WTC11 (cell line): ENCODE measurements at regions not wholly inside any gene's neighbourhood (a gene's known extent, or its start where the extent isn't known, plus 50 kb on each side); places are given as distances from the start of the nearest gene placed in this dataset.

ENCODE experiments used
- ATAC-seq: fragments of 200-7000 bp; cut with Tn5 transposase; 2 replicates; pipeline ENCODE4 v1.10.0; 2021; ENCODE audit warnings: mild to moderate bottlenecking, moderate library complexity
- CTCF ChIA-PET: fragments of 300-600 bp; sonication (Branson Sonifier 250); formaldehyde crosslinking; loops from one replicate; lab custom pipeline; 2021; ENCODE audit warnings: antibody characterized with exemption; lab: Charles Lee
- POLR2A ChIA-PET: fragments of 350-600 bp; sonication (Branson Sonifier 250); formaldehyde crosslinking; loops from one replicate; lab custom pipeline; 2021; ENCODE audit warnings: antibody characterized with exemption; lab: Charles Lee
- DNase-seq: peaks from one replicate; pipeline ENCODE4 v3.0.0; 2021; ENCODE audit warnings: low spot score
- H3K27ac Mint-ChIP-seq: 2 replicates; pipeline ENCODE4 v1.8.0; 2021; ENCODE audit warnings: mixed read lengths
- H3K27me3 Mint-ChIP-seq: 2 replicates; pipeline ENCODE4 v1.8.0; 2021; ENCODE audit warnings: low read depth, mild to moderate bottlenecking, moderate library complexity, mixed read lengths
- H3K36me3 Mint-ChIP-seq: 2 replicates; pipeline ENCODE4 v1.8.0; 2021; ENCODE audit warnings: mixed read lengths
- H3K4me1 Mint-ChIP-seq: 2 replicates; pipeline ENCODE4 v1.8.0; 2022; ENCODE audit warnings: mixed read lengths
- H3K4me3 Mint-ChIP-seq: 2 replicates; pipeline ENCODE4 v1.8.0; 2021; ENCODE audit warnings: mild to moderate bottlenecking, moderate library complexity, mixed read lengths
- H3K9me3 Mint-ChIP-seq: 2 replicates; pipeline ENCODE4 v1.8.0; 2021; ENCODE audit warnings: mixed read lengths
- ELF4 ChIP-seq: sonication (generic); formaldehyde crosslinking; IDR thresholded peaks from 2 replicates; pipeline ENCODE4 v1.8.1; 2022; ENCODE audit warnings: low read depth, mild to moderate bottlenecking, moderate library complexity, missing genetic modification reagents
- RELA ChIP-seq: sonication (generic); formaldehyde crosslinking; IDR thresholded peaks from 2 replicates; pipeline ENCODE4 v1.8.1; 2022; ENCODE audit warnings: missing genetic modification reagents, mild to moderate bottlenecking, borderline replicate concordance
- SMAD4 ChIP-seq: sonication (generic); formaldehyde crosslinking; IDR thresholded peaks from 2 replicates; pipeline ENCODE4 v1.8.0; 2022; ENCODE audit warnings: mild to moderate bottlenecking, missing genetic modification reagents
- TEAD4 ChIP-seq: sonication (generic); formaldehyde crosslinking; IDR thresholded peaks from 2 replicates; pipeline ENCODE4 v1.8.0; 2022; ENCODE audit warnings: mild to moderate bottlenecking, missing genetic modification reagents
- ZBTB21 ChIP-seq: sonication (generic); formaldehyde crosslinking; IDR thresholded peaks from 2 replicates; pipeline ENCODE4 v1.8.1; 2023; ENCODE audit warnings: mild to moderate bottlenecking, missing genetic modification reagents, borderline replicate concordance
- ZNF121 ChIP-seq: sonication (generic); formaldehyde crosslinking; IDR thresholded peaks from 2 replicates; pipeline ENCODE4 v1.8.0; 2023; ENCODE audit warnings: missing genetic modification reagents
- ZNF219 ChIP-seq: sonication (generic); formaldehyde crosslinking; IDR thresholded peaks from 2 replicates; pipeline ENCODE4 v1.8.0; 2023; ENCODE audit warnings: missing genetic modification reagents, mild to moderate bottlenecking, borderline replicate concordance
- ZNF416 ChIP-seq: fragments of 250-450 bp; sonication (Bioruptor Pico); IDR thresholded peaks from 2 replicates; pipeline ENCODE4 v1.9.0; 2021; ENCODE audit warnings: mild to moderate bottlenecking, inconsistent platforms
- TF ChIP-seq, protein P1 (sequence below): fragments of 250-450 bp; sonication (Bioruptor Pico); IDR thresholded peaks from 2 replicates; pipeline ENCODE4 v1.9.0; 2021; ENCODE audit warnings: mild to moderate bottlenecking, borderline replicate concordance
- TF ChIP-seq, protein P2 (sequence below): sonication (generic); formaldehyde crosslinking; IDR thresholded peaks from 2 replicates; pipeline ENCODE4 v1.8.0; 2023; ENCODE audit warnings: missing genetic modification reagents, mild to moderate bottlenecking, borderline replicate concordance
- TF ChIP-seq, protein P3 (sequence below): fragments of 250-450 bp; sonication (Bioruptor Pico); conservative IDR thresholded peaks from 2 replicates; pipeline ENCODE4 v1.9.0; 2021; ENCODE audit warnings: mild to moderate bottlenecking
- TF ChIP-seq, protein P4 (sequence below): sonication (generic); formaldehyde crosslinking; IDR thresholded peaks from 2 replicates; pipeline ENCODE4 v1.8.0; 2022; ENCODE audit warnings: mild to moderate bottlenecking, missing genetic modification reagents
- TF ChIP-seq, protein P5 (sequence below): sonication (generic); formaldehyde crosslinking; IDR thresholded peaks from 2 replicates; pipeline ENCODE4 v1.8.1; 2022; ENCODE audit warnings: low read depth, mild to moderate bottlenecking, moderate library complexity, missing genetic modification reagents, borderline replicate concordance
- TF ChIP-seq, protein P6 (sequence below): fragments of 250-450 bp; sonication (Bioruptor Pico); IDR thresholded peaks from 2 replicates; pipeline ENCODE4 v1.9.0; 2021; ENCODE audit warnings: mild to moderate bottlenecking
- TF ChIP-seq, protein P7 (sequence below): sonication (generic); formaldehyde crosslinking; IDR thresholded peaks from 2 replicates; pipeline ENCODE4 v1.8.0; 2022; ENCODE audit warnings: mild to moderate bottlenecking, missing genetic modification reagents
- TF ChIP-seq, protein P8 (sequence below): fragments of 250-450 bp; sonication (Bioruptor Pico); IDR thresholded peaks from 2 replicates; pipeline ENCODE4 v2.1.2; 2022; ENCODE audit warnings: mild to moderate bottlenecking, moderate library complexity
- TF ChIP-seq, protein P9 (sequence below): fragments of 250-450 bp; sonication (Bioruptor Pico); IDR thresholded peaks from 2 replicates; pipeline ENCODE4 v1.8.0; 2021; ENCODE audit warnings: mild to moderate bottlenecking

DNA sequence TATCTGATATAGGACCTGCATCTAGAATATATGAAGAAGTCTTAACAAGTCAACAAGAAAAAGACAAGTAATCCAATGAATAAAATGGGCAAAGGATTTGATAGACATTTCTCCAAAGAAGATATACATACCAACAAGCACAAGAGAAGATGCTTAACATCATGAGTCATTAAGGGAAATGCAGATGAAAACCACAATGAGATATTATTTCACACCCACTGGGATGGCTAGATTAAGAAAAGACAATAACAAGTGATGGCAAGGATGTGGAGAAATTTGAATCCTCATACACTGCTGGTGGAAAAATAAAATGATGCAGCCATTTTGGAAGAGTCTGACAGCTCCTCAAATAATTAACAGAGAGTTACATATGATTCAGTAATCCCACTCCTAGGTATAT is 502.6 kb downstream of the FUT8 start (continued):
- TF ChIP-seq, protein P1, sequence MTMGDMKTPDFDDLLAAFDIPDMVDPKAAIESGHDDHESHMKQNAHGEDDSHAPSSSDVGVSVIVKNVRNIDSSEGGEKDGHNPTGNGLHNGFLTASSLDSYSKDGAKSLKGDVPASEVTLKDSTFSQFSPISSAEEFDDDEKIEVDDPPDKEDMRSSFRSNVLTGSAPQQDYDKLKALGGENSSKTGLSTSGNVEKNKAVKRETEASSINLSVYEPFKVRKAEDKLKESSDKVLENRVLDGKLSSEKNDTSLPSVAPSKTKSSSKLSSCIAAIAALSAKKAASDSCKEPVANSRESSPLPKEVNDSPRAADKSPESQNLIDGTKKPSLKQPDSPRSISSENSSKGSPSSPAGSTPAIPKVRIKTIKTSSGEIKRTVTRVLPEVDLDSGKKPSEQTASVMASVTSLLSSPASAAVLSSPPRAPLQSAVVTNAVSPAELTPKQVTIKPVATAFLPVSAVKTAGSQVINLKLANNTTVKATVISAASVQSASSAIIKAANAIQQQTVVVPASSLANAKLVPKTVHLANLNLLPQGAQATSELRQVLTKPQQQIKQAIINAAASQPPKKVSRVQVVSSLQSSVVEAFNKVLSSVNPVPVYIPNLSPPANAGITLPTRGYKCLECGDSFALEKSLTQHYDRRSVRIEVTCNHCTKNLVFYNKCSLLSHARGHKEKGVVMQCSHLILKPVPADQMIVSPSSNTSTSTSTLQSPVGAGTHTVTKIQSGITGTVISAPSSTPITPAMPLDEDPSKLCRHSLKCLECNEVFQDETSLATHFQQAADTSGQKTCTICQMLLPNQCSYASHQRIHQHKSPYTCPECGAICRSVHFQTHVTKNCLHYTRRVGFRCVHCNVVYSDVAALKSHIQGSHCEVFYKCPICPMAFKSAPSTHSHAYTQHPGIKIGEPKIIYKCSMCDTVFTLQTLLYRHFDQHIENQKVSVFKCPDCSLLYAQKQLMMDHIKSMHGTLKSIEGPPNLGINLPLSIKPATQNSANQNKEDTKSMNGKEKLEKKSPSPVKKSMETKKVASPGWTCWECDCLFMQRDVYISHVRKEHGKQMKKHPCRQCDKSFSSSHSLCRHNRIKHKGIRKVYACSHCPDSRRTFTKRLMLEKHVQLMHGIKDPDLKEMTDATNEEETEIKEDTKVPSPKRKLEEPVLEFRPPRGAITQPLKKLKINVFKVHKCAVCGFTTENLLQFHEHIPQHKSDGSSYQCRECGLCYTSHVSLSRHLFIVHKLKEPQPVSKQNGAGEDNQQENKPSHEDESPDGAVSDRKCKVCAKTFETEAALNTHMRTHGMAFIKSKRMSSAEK (CRISPR knock-in tag), result no peak
- TF ChIP-seq RELA (no peak), ZNF219 (CRISPR knock-in tag) (no peak), SMAD4 (CRISPR knock-in tag) (no peak)
- TF ChIP-seq, protein P2, sequence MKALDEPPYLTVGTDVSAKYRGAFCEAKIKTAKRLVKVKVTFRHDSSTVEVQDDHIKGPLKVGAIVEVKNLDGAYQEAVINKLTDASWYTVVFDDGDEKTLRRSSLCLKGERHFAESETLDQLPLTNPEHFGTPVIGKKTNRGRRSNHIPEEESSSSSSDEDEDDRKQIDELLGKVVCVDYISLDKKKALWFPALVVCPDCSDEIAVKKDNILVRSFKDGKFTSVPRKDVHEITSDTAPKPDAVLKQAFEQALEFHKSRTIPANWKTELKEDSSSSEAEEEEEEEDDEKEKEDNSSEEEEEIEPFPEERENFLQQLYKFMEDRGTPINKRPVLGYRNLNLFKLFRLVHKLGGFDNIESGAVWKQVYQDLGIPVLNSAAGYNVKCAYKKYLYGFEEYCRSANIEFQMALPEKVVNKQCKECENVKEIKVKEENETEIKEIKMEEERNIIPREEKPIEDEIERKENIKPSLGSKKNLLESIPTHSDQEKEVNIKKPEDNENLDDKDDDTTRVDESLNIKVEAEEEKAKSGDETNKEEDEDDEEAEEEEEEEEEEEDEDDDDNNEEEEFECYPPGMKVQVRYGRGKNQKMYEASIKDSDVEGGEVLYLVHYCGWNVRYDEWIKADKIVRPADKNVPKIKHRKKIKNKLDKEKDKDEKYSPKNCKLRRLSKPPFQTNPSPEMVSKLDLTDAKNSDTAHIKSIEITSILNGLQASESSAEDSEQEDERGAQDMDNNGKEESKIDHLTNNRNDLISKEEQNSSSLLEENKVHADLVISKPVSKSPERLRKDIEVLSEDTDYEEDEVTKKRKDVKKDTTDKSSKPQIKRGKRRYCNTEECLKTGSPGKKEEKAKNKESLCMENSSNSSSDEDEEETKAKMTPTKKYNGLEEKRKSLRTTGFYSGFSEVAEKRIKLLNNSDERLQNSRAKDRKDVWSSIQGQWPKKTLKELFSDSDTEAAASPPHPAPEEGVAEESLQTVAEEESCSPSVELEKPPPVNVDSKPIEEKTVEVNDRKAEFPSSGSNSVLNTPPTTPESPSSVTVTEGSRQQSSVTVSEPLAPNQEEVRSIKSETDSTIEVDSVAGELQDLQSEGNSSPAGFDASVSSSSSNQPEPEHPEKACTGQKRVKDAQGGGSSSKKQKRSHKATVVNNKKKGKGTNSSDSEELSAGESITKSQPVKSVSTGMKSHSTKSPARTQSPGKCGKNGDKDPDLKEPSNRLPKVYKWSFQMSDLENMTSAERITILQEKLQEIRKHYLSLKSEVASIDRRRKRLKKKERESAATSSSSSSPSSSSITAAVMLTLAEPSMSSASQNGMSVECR (CRISPR knock-in tag), result no peak
- TF ChIP-seq, protein P3, sequence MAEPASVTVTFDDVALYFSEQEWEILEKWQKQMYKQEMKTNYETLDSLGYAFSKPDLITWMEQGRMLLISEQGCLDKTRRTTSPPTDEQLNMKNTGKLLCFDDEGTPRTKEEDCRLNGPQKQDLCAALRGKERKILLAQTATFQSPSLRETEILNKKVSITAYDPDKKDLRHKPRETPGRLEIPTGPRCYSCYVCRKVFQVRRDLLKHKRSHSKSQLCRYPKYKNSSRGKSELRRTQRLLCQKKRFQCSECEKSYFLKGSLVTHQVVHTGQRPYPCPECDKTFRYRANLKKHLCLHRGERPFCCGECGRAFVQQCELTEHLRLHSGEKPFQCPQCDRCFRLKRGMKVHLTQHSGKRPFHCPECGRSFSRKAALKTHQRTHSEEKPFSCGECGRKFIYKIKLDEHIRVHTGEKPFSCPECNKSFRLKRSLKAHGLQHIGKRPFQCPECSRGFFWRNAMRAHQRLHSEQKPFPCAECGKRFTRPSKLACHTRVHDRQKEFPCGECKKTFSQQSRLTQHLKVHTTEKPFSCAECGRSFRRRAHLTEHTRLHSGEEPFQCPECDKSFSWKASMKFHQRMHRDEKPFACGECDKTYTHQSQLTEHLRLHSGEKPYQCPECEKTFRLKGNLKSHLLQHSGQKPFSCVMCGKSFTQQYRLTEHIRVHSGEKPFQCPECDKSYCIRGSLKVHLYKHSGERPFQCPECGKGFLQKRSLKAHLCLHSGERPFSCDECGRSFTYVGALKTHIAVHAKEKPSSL (CRISPR knock-in tag), result no peak
- TF ChIP-seq, protein P4, sequence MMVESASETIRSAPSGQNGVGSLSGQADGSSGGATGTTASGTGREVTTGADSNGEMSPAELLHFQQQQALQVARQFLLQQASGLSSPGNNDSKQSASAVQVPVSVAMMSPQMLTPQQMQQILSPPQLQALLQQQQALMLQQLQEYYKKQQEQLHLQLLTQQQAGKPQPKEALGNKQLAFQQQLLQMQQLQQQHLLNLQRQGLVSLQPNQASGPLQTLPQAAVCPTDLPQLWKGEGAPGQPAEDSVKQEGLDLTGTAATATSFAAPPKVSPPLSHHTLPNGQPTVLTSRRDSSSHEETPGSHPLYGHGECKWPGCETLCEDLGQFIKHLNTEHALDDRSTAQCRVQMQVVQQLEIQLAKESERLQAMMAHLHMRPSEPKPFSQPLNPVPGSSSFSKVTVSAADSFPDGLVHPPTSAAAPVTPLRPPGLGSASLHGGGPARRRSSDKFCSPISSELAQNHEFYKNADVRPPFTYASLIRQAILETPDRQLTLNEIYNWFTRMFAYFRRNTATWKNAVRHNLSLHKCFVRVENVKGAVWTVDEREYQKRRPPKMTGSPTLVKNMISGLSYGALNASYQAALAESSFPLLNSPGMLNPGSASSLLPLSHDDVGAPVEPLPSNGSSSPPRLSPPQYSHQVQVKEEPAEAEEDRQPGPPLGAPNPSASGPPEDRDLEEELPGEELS, result no peak
- TF ChIP-seq, all 79 proteins: peak for 0

DNA sequence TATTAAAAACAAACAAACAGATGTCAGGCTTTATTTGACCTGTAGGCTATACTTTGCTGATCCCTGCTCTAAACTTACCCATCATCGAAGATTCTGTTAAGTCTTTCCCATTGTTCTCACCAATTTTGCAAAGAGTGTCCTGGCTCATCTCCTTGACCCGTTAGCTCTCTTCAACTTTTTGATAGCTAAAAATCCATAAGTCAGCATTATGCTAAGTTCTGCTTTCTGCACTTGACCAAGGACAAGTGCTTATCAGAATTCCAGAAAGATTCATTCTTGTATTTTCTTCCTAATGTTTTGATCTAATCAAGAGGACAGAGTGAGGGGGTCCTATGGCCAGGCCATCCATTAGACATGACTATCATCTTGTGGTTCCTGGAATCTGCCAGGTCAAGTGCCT is 503.5 kb downstream of the FUT8 start:
- Mint-ChIP-seq H3K4me3 (no peak overlapping the region), H3K4me1 (peaks cover 42% of the 10 kb centered on the region), H3K9me3 (no peaks in the 10 kb centered on the region), H3K27me3 (no peaks in the 10 kb centered on the region), H3K36me3 (no peaks in the 10 kb centered on the region), H3K27ac (no peak overlapping the region)
- no peak for ATAC-seq
- CTCF ChIA-PET, result no interaction called here
- DNase-seq, result no peak
- POLR2A ChIA-PET, result no interaction called here
- TF ChIP-seq ZNF121 (CRISPR knock-in tag) (no peak), ZBTB21 (CRISPR knock-in tag) (no peak), ELF4 (CRISPR knock-in tag) (no peak), TEAD4 (CRISPR knock-in tag) (no peak), ZNF416 (CRISPR knock-in tag) (no peak)
- TF ChIP-seq, protein P5, sequence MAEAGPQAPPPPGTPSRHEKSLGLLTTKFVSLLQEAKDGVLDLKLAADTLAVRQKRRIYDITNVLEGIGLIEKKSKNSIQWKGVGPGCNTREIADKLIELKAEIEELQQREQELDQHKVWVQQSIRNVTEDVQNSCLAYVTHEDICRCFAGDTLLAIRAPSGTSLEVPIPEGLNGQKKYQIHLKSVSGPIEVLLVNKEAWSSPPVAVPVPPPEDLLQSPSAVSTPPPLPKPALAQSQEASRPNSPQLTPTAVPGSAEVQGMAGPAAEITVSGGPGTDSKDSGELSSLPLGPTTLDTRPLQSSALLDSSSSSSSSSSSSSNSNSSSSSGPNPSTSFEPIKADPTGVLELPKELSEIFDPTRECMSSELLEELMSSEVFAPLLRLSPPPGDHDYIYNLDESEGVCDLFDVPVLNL, result no peak
- TF ChIP-seq, protein P6, sequence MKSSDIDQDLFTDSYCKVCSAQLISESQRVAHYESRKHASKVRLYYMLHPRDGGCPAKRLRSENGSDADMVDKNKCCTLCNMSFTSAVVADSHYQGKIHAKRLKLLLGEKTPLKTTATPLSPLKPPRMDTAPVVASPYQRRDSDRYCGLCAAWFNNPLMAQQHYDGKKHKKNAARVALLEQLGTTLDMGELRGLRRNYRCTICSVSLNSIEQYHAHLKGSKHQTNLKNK (CRISPR knock-in tag), result no peak
- TF ChIP-seq, protein P7, sequence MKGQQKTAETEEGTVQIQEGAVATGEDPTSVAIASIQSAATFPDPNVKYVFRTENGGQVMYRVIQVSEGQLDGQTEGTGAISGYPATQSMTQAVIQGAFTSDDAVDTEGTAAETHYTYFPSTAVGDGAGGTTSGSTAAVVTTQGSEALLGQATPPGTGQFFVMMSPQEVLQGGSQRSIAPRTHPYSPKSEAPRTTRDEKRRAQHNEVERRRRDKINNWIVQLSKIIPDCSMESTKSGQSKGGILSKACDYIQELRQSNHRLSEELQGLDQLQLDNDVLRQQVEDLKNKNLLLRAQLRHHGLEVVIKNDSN (CRISPR knock-in tag), result no peak
- TF ChIP-seq, protein P8, sequence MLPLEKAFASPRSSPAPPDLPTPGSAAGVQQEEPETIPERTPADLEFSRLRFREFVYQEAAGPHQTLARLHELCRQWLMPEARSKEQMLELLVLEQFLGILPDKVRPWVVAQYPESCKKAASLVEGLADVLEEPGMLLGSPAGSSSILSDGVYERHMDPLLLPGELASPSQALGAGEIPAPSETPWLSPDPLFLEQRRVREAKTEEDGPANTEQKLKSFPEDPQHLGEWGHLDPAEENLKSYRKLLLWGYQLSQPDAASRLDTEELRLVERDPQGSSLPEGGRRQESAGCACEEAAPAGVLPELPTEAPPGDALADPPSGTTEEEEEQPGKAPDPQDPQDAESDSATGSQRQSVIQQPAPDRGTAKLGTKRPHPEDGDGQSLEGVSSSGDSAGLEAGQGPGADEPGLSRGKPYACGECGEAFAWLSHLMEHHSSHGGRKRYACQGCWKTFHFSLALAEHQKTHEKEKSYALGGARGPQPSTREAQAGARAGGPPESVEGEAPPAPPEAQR (CRISPR knock-in tag), result no peak
- TF ChIP-seq, protein P9, sequence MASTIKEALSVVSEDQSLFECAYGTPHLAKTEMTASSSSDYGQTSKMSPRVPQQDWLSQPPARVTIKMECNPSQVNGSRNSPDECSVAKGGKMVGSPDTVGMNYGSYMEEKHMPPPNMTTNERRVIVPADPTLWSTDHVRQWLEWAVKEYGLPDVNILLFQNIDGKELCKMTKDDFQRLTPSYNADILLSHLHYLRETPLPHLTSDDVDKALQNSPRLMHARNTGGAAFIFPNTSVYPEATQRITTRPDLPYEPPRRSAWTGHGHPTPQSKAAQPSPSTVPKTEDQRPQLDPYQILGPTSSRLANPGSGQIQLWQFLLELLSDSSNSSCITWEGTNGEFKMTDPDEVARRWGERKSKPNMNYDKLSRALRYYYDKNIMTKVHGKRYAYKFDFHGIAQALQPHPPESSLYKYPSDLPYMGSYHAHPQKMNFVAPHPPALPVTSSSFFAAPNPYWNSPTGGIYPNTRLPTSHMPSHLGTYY (CRISPR knock-in tag), result no peak
